ENCODE measurements at regions not wholly inside any gene's neighbourhood (a gene's known extent, or its start where the extent isn't known, plus 50 kb on each side); places are given as distances from the start of the nearest gene placed in this dataset.

DNA sequence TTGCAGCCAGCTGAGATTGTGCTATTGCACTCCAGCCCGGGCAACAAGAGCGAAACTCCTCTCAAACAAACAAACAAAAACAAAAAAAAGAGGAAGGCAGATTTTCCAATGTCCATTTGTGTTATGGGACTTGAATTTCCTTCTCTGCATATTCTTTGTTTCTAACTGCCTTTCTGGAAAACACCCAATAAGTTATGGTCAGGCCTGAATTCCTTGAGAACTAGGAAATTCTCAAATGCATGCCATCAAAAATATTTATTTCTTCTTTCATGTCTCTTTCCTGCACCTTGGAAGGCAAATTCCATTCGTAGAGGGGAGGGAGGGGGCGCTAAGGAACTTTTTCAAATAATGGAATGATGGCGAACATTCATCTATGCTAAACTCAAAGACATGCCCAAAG is 117.6 kb upstream of the TMCC3 start:
- DNase-seq (no peak), ATAC-seq (no peak)
- no peaks in the 10 kb centered on the region for H3K4me1 ChIP-seq
- H3K27me3 ChIP-seq = no peaks in the 10 kb centered on the region
- no peak overlapping the region for H3K4me3 ChIP-seq
- intact Hi-C loops (cut with DNase I; ENCODE audit: low total_unique reads) (no loop called here), in situ Hi-C loops (cut with MboI; ENCODE audit: low sequenced_read_pairs in 4 of 4) (loop anchor here (25.0 kb wide), 2 partner anchors 606 to 631 kb away; partner anchors contain the start of gene PLXNC1 (in 3 of the 4))
- no peak for TF ChIP-seq POLR2A (IDR thresholded peaks at IDR 0.05)
- TF ChIP-seq, protein P1, sequence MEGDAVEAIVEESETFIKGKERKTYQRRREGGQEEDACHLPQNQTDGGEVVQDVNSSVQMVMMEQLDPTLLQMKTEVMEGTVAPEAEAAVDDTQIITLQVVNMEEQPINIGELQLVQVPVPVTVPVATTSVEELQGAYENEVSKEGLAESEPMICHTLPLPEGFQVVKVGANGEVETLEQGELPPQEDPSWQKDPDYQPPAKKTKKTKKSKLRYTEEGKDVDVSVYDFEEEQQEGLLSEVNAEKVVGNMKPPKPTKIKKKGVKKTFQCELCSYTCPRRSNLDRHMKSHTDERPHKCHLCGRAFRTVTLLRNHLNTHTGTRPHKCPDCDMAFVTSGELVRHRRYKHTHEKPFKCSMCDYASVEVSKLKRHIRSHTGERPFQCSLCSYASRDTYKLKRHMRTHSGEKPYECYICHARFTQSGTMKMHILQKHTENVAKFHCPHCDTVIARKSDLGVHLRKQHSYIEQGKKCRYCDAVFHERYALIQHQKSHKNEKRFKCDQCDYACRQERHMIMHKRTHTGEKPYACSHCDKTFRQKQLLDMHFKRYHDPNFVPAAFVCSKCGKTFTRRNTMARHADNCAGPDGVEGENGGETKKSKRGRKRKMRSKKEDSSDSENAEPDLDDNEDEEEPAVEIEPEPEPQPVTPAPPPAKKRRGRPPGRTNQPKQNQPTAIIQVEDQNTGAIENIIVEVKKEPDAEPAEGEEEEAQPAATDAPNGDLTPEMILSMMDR (IDR thresholded peaks at IDR 0.05 in 4 of 5, conservative IDR thresholded peaks at IDR 0.05 in 1 of 5) = no peak
- H3K27ac ChIP-seq = no peak overlapping the region
- no peaks in the 10 kb centered on the region for H3K9me3 ChIP-seq
- H3K36me3 ChIP-seq = no peaks in the 10 kb centered on the region

GRCh38 chr12:94766397-94766796 is 116.0 kb upstream of the TMCC3 start:
- Histone ChIP-seq H3K27me3 (no peaks in the 10 kb centered on the region), H3K4me1 (no peaks in the 10 kb centered on the region), H3K9me3 (no peaks in the 10 kb centered on the region), H3K4me3 (no peak overlapping the region), H3K36me3 (no peaks in the 10 kb centered on the region), H3K27ac (no peak overlapping the region)
- in situ Hi-C loops (cut with MboI; ENCODE audit: low sequenced_read_pairs in 4 of 4) (loop anchor here (25.0 kb wide), 2 partner anchors 604 to 629 kb away; partner anchors contain the start of gene PLXNC1 (in 3 of the 4)), intact Hi-C loops (cut with DNase I; ENCODE audit: low total_unique reads) (no loop called here)
- DNase-seq = no peak
- ATAC-seq = no peak
- no peak for TF ChIP-seq POLR2A (IDR thresholded peaks at IDR 0.05)
- TF ChIP-seq, protein P1 (IDR thresholded peaks at IDR 0.05 in 4 of 5, conservative IDR thresholded peaks at IDR 0.05 in 1 of 5) = no peak

DNA sequence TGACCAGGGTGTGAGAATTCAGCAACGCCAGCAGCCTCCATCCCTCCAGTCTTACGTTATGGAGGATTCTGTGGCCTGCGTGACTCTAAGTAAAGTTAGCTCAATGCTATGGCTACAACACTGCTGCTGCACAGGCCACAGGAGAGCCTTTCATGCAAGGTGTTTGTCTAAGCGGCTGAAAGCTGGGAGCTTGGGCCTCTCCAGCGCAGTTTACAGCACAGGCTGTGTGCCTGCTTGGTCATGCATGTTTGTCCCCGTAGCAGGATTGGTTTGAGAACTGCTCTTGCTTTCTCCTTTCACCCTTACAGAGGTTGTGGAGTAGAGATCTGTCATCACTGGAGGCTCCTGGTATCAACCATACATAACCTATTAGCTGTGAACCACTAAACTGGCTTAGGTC is 113.1 kb upstream of the TMCC3 start:
- Histone ChIP-seq H3K27me3 (no peaks in the 10 kb centered on the region), H3K27ac (no peak overlapping the region), H3K4me3 (no peak overlapping the region), H3K9me3 (no peaks in the 10 kb centered on the region), H3K36me3 (no peaks in the 10 kb centered on the region), H3K4me1 (no peaks in the 10 kb centered on the region)
- ATAC-seq (no peak), DNase-seq (no peak)
- in situ Hi-C loops (cut with MboI; ENCODE audit: low sequenced_read_pairs in 4 of 4) = loop anchor here (5.0 to 25.0 kb wide), 4 partner anchors 216 to 626 kb away; partner anchors contain the start of gene PLXNC1 (in 3 of the 4)
- TF ChIP-seq, protein P1 (IDR thresholded peaks at IDR 0.05 in 4 of 5, conservative IDR thresholded peaks at IDR 0.05 in 1 of 5) = no peak
- no peak for TF ChIP-seq POLR2A (IDR thresholded peaks at IDR 0.05)
- intact Hi-C loops (cut with DNase I; ENCODE audit: low total_unique reads) = loop anchor here (5.0 kb wide), 2 partner anchors 51 to 201 kb away; no protein-coding TSS in a partner anchor

DNA sequence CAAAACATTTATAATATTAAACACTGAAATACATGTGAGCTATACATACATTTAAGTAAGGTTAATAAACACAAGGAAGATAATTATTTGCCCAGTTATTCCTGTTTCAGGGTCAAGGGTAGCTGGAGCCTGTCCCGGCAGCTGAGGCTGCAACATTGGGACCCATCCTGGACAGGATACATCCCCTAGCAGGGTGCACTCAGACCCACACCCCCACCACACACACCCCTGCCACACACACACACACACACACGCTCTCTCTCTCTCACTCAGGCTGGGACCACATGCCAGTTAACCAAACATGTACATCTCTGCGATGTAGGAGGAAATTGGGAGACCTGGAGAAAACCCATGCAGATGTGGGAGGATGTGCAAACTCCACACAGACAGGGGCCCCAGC is 112.6 kb upstream of the TMCC3 start:
- intact Hi-C loops (cut with DNase I; ENCODE audit: low total_unique reads) (loop anchor here (5.0 kb wide), 2 partner anchors 51 to 201 kb away; no protein-coding TSS in a partner anchor), in situ Hi-C loops (cut with MboI; ENCODE audit: low sequenced_read_pairs in 4 of 4) (loop anchor here (5.0 to 25.0 kb wide), 4 partner anchors 216 to 626 kb away; partner anchors contain the start of gene PLXNC1 (in 3 of the 4))
- Histone ChIP-seq H3K36me3 (no peaks in the 10 kb centered on the region), H3K9me3 (no peaks in the 10 kb centered on the region), H3K4me1 (no peaks in the 10 kb centered on the region), H3K27me3 (no peaks in the 10 kb centered on the region), H3K27ac (no peak overlapping the region), H3K4me3 (no peak overlapping the region)
- ATAC-seq = no peak
- TF ChIP-seq, protein P1 (IDR thresholded peaks at IDR 0.05 in 4 of 5, conservative IDR thresholded peaks at IDR 0.05 in 1 of 5) = no peak
- no peak for DNase-seq

Measured in gastrocnemius medialis (tissue), 4 donors.